ENCODE measurements at regions not wholly inside any gene's neighbourhood (a gene's known extent, or its start where the extent isn't known, plus 50 kb on each side); places are given as distances from the start of the nearest gene placed in this dataset.

- H3F3A ChIP-seq (ENCODE audit: insufficient read depth, low read depth): peaks cover 28% of the 10 kb centered on the region
- no peaks in the 10 kb centered on the region for H3K9me2 ChIP-seq (ENCODE audit: insufficient read depth)
- BruUV-seq (replicated peaks): no TSS peak
- no peaks in the 10 kb centered on the region for H4K20me1 ChIP-seq (ENCODE audit: insufficient read depth)
- H3K4me2 ChIP-seq: no peak overlapping the region
- no peaks in the 10 kb centered on the region for H3K27me3 ChIP-seq (ENCODE audit: insufficient read depth, low read depth)
- H3K79me2 ChIP-seq (ENCODE audit: low read depth): no peaks in the 10 kb centered on the region
- ChIA-PET CTCF (no interaction called here), POLR2A (ENCODE audit: unreplicated experiment) (no interaction called here)
- H3K9me3 ChIP-seq (ENCODE audit: insufficient read depth, low read depth): no peaks in the 10 kb centered on the region
- intact Hi-C loops (cut with micrococcal nuclease; ENCODE audit: unreplicated experiment): loop anchor here (5.0 kb wide), 1 partner anchor 34 kb away; no protein-coding TSS in a partner anchor
- H3K4me3 ChIP-seq: no peak overlapping the region
- H3K27ac ChIP-seq: no peak overlapping the region
- H3K4me1 ChIP-seq (replicated peaks; ENCODE audit: insufficient read depth): peaks cover 48% of the 10 kb centered on the region
- TF ChIP-seq, protein P1, sequence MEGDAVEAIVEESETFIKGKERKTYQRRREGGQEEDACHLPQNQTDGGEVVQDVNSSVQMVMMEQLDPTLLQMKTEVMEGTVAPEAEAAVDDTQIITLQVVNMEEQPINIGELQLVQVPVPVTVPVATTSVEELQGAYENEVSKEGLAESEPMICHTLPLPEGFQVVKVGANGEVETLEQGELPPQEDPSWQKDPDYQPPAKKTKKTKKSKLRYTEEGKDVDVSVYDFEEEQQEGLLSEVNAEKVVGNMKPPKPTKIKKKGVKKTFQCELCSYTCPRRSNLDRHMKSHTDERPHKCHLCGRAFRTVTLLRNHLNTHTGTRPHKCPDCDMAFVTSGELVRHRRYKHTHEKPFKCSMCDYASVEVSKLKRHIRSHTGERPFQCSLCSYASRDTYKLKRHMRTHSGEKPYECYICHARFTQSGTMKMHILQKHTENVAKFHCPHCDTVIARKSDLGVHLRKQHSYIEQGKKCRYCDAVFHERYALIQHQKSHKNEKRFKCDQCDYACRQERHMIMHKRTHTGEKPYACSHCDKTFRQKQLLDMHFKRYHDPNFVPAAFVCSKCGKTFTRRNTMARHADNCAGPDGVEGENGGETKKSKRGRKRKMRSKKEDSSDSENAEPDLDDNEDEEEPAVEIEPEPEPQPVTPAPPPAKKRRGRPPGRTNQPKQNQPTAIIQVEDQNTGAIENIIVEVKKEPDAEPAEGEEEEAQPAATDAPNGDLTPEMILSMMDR (conservative IDR thresholded peaks at IDR 0.05): no peak
- no peak for TF ChIP-seq EZH2 (IDR thresholded peaks at IDR 0.05; ENCODE audit: low read depth)
- H3K36me3 ChIP-seq (ENCODE audit: low read depth): no peaks in the 10 kb centered on the region
- H2AFZ ChIP-seq: no peak overlapping the region
- DNase-seq: no peak
These were observed 92.3 kb downstream of the PRLHR start for GRCh38 chr10:118503192-118503591.

GRCh38 chr10:118501637-118502440 is 93.6 kb downstream of the PRLHR start:
- Histone ChIP-seq H3F3A (ENCODE audit: insufficient read depth, low read depth) (peaks cover 28% of the 10 kb centered on the region), H3K9me2 (ENCODE audit: insufficient read depth) (no peaks in the 10 kb centered on the region), H3K27ac (peak overlapping the region; percentile 72), H3K36me3 (ENCODE audit: low read depth) (no peaks in the 10 kb centered on the region), H3K9me3 (ENCODE audit: insufficient read depth, low read depth) (no peaks in the 10 kb centered on the region), H2AFZ (no peak overlapping the region), H3K4me1 (replicated peaks; ENCODE audit: insufficient read depth) (peaks cover 48% of the 10 kb centered on the region), H4K20me1 (ENCODE audit: insufficient read depth) (no peaks in the 10 kb centered on the region), H3K79me2 (ENCODE audit: low read depth) (no peaks in the 10 kb centered on the region), H3K4me3 (no peak overlapping the region), H3K27me3 (ENCODE audit: insufficient read depth, low read depth) (no peaks in the 10 kb centered on the region), H3K4me2 (peak overlapping the region; percentile 64)
- DNase-seq: peak; percentile 18 to 88
- intact Hi-C loops (cut with micrococcal nuclease; ENCODE audit: unreplicated experiment): loop anchor here (5.0 kb wide), 1 partner anchor 35 kb away; no protein-coding TSS in a partner anchor
- no TSS peak for BruUV-seq (replicated peaks)
- CTCF ChIA-PET: no interaction called here
- POLR2A ChIA-PET (ENCODE audit: unreplicated experiment): interaction anchor here (0.5 kb wide), 1 partner anchor 67 kb away, joined by 4 read pairs; no protein-coding TSS in a partner anchor
- TF ChIP-seq, protein P1 (conservative IDR thresholded peaks at IDR 0.05): no peak
- no peak for TF ChIP-seq EZH2 (IDR thresholded peaks at IDR 0.05; ENCODE audit: low read depth)

GRCh38 chr10:118501171-118501570 is 94.3 kb downstream of the PRLHR start:
- no peaks in the 10 kb centered on the region for H3K79me2 ChIP-seq (ENCODE audit: low read depth)
- H3K9me2 ChIP-seq (ENCODE audit: insufficient read depth): no peaks in the 10 kb centered on the region
- ChIA-PET CTCF (no interaction called here), POLR2A (ENCODE audit: unreplicated experiment) (interaction anchor here (0.5 kb wide), 1 partner anchor 68 kb away, joined by 4 read pairs; no protein-coding TSS in a partner anchor)
- no peaks in the 10 kb centered on the region for H3K27me3 ChIP-seq (ENCODE audit: insufficient read depth, low read depth)
- peaks cover 48% of the 10 kb centered on the region for H3K4me1 ChIP-seq (replicated peaks; ENCODE audit: insufficient read depth)
- H3F3A ChIP-seq (ENCODE audit: insufficient read depth, low read depth): peaks cover 28% of the 10 kb centered on the region
- H4K20me1 ChIP-seq (ENCODE audit: insufficient read depth): no peaks in the 10 kb centered on the region
- no peak overlapping the region for H2AFZ ChIP-seq
- no TSS peak for BruUV-seq (replicated peaks)
- no peaks in the 10 kb centered on the region for H3K36me3 ChIP-seq (ENCODE audit: low read depth)
- no peak for TF ChIP-seq EZH2 (IDR thresholded peaks at IDR 0.05; ENCODE audit: low read depth)
- TF ChIP-seq, protein P1 (conservative IDR thresholded peaks at IDR 0.05): no peak
- H3K27ac ChIP-seq: peak overlapping the region; percentile 72
- intact Hi-C loops (cut with micrococcal nuclease; ENCODE audit: unreplicated experiment): loop anchor here (5.0 kb wide), 1 partner anchor 36 kb away; no protein-coding TSS in a partner anchor
- no peaks in the 10 kb centered on the region for H3K9me3 ChIP-seq (ENCODE audit: insufficient read depth, low read depth)
- peak; percentile 9 to 55 for DNase-seq
- peak overlapping the region; percentile 64 for H3K4me2 ChIP-seq
- H3K4me3 ChIP-seq: no peak overlapping the region
